GM19193 (cell line): ENCODE measurements at regions not wholly inside any gene's neighbourhood (a gene's known extent, or its start where the extent isn't known, plus 50 kb on each side); places are given as distances from the start of the nearest gene placed in this dataset.

Experiments used
- POLR2A ChIP-seq: IDR thresholded peaks from 4 replicates; pipeline ENCODE4 v1.6.1; 2011; ENCODE audit not compliant: insufficient read depth, insufficient read length; ENCODE audit errors: extremely low read depth

DNA sequence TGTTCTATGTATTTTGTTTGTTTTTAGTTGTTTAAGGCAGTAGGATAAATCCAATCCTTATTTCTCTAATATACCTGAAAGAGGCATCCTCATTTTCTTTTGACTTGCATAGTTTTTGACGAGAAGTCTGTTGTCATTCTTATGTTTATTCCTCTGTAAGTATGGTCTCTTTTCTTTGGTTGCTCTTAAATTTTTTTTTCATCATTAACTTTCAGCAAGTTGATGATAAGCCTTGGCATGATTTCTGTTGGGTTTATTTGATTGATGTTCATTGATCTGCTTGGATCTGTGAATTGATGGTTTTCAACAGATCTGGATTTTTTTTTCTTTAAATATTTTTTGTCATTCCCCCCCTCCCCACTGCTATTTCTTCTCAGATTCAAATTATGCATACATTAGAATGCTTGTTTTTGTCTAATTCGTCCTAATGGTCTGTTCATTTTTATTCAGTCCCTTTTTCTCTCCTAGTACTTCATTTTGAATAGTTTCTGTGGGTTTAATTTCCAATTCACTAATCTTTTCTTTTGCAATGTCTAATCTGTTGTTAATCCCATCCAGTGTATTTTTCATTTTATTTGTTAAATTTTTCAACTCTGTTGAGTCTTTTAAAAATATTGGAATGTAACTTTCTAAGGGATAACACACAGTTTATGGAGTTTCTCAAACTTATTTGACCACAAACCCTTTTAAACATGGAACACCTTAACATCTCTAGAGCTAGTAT, 495.9 kb downstream of the CSNK1G3 start:
- TF ChIP-seq POLR2A: no peak

DNA sequence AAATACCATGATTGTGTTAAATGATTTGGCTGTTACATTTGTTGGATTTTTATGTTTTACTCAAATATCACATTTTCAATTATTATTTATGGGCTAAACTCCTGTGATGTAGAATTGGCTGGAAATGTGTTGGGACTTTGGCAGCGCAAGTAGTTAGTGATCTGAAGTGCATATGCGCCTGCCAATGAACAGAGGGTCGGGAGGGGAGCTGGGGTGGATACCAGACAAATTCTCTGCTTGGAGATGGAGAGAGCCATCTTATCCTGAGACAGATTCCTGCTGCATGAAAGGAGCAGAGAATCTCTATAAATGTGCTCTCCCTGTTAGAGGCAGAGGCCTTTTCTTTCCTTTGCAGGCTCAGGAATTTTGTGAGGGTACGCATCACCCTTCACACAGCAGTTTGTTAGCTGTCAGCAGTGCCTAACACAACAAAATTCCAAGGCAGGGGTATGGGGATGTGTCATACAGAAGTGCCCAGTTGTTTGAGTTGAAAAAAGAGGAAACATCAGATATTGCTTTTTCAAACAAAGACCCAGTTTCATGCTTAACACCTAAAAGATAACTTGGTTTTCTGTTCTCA, 489.1 kb downstream of the CSNK1G3 start:
- TF ChIP-seq POLR2A: no peak

DNA sequence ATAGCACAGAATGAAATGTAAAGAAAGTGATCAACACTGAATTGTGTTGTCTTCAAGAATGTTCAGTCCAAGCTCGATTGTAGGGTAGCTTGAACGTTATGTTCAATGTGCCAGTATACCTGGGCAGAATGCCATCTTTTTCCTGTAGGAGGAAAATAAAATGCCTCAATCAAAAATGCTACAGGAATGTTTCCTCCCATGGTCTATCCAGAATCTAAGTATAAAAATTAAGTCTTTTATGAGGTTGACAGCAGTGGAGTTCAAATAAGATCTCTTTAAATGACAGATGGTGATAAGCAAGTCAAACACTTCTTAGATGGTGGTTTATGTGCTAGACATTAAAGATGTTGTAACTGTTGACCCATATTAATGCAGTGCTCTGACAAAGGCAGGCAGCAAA, 488.6 kb downstream of the CSNK1G3 start:
- TF ChIP-seq POLR2A: no peak

GRCh38 chr5:123997462-123998215, 485.7 kb downstream of the CSNK1G3 start:
- TF ChIP-seq POLR2A: no peak

DNA sequence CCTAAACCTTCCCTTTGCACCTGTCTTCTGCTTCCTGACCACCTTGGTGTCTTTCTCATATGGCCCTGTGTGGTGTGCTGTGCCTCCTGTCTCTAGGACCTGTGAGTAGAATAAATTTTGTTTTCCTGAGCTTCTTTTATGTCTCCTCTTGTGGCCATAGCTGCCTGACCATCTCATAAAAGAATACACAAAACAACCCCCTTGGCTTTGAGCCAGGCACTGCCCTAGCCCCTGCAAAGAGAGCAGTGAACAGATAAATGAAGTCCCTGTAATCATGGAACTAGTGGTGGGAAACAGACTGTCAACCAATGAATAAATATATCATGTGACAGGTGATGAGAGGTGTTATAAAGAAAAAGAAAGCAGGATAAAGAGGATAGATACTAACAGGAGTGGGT, 485.1 kb downstream of the CSNK1G3 start:
- no peak for TF ChIP-seq POLR2A

GRCh38 chr5:123992641-123993040, 480.7 kb downstream of the CSNK1G3 start:
- TF ChIP-seq POLR2A: no peak

DNA sequence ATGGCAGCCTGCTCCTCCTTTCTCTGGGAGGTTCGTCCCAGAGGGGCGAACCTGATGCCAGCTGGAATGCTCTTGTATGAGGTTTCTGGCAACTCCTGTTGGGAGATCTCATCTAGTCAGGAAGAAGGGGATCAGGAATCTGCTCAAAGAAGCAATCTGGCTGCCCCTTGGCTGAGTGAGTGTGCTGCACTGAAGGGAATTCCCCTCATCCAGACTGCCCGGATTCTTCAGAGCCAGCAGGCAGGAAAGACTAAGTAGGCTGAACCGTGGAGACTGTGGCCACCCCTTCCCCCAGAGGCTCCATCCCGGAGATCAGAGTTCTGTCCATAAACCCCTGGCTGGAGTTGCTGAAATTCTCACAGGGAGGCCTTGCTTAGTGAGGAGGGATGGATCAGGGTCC, 476.0 kb downstream of the CSNK1G3 start:
- no peak for TF ChIP-seq POLR2A

- TF ChIP-seq POLR2A: no peak
These were observed 464.5 kb downstream of the CSNK1G3 start for GRCh38 chr5:123976379-123977033.

- TF ChIP-seq POLR2A: no peak
These were observed 454.8 kb downstream of the CSNK1G3 start for GRCh38 chr5:123966781-123967180.

DNA sequence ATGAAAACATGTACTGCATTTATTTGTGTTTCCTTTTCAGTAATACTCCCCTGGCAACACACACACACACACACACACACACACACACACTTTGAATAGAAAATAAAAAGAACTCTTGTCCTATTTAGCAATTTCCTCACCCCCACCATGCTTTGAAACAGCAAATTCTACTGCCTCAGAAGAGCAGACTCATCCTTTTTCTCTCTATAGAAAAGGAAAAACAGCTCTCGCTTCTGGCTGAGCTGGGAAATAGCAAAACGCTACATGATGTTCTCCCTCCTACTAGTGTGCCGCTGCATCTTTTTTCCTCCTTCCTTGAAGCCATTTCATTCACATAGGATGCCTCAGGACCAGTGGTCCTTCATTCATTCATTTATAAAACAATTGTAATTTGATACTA, 453.6 kb downstream of the CSNK1G3 start:
- no peak for TF ChIP-seq POLR2A

GRCh38 chr5:123964884-123965283, 452.9 kb downstream of the CSNK1G3 start:
- TF ChIP-seq POLR2A: no peak

- no peak for TF ChIP-seq POLR2A
These were observed 448.5 kb downstream of the CSNK1G3 start for GRCh38 chr5:123960526-123960925.

DNA sequence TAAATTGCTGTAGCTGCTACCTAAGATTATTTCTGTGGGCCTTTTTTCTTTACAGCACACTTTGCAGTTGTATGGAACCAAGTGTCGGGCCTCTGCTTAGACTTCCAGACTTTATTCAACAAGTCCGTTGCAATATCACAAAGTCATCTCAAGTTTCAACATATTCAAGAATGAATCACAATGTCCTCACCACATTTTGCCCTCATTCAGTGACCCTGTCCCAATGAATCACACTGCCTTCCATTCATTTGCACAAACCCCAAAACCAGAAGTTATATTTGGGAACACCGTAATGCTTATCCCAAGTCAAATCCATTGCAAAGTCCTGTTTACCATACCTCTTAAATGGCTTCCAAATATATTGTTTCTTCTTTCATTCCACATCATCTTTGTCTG, 439.6 kb downstream of the CSNK1G3 start:
- no peak for TF ChIP-seq POLR2A

GRCh38 chr5:123950701-123951581, 439.0 kb downstream of the CSNK1G3 start:
- no peak for TF ChIP-seq POLR2A
